CD4-positive, alpha-beta T cell treated with Interleukin-1 beta for 1 hour (primary cell): ENCODE measurements at regions not wholly inside any gene's neighbourhood (a gene's known extent, or its start where the extent isn't known, plus 50 kb on each side); places are given as distances from the start of the nearest gene placed in this dataset.

Experiments used
- DNase-seq, 2 donors: peaks; one replicate each; pipeline ENCODE4 v3.0.0-alpha.2; 2020 to 2022

DNA sequence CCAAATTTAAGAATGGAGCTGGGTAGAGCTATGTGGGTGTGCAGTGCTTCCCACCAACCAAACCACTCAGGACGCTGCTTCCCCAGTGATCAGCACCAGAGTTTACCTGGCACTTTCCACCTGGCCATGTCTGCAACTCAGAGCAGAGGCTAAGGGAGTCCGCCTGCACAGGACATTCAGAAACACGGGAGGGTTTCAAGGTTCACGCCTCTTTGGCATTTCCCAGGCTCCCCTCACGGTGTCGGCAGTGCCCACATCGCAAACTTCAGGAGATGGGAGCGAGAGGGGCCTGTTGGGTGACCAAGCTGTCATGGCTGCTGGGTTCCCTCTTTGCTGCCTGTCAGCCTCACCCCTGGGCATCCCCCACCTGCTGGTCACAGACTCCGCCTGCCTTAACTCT is 161.5 kb downstream of the NXNL2 start:
- DNase-seq = no peak

DNA sequence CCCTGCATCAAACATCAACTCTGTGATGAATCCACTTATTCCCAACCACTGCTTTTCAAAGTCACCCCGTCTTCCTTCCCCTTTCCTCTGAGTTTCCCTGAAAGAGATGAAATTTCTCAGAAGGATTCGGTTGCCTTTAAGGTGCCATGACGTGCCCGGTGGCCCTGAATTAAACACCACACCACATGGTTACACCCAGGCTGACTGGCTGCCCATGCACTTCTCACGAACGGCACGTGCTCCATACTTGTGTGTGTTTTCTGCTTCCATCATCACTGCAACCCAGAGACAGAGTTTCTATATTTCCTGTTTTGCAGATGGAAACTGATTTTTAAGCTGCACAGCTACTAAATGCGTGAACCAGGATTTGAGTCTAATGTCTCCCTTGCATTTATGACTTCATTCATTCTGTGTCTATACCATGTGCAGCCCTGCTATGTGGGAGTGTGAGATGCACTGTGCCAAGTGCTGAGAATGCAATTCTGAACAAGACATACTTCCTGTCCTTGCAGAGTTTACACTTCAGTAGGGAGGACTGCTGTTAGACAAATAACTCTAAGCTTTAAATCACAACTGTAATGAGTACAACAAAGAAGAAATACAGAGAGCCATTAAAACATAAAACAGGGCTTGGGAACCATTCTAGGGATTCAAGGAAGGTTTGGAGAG is 162.9 kb downstream of the NXNL2 start:
- DNase-seq = no peak

DNA sequence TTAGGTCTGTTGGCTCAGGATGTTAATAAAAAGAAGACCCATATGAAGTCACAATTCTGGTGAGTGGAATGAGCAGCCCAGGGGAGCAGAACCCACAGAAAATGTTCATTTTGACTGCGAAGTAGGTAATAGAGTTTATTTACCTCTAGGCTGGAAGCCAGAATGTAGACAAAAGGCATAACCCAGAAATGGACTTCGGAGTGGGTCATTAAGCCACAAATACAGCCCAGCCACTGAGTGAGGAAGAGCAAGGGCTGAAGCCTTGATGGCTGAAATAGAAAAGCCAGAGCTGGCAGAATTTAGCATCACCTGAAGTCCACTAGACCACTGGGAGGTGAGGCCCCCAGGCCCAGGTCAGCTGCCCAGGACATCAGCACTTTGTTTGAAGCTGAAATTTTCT is 168.0 kb downstream of the NXNL2 start:
- no peak for DNase-seq

DNA sequence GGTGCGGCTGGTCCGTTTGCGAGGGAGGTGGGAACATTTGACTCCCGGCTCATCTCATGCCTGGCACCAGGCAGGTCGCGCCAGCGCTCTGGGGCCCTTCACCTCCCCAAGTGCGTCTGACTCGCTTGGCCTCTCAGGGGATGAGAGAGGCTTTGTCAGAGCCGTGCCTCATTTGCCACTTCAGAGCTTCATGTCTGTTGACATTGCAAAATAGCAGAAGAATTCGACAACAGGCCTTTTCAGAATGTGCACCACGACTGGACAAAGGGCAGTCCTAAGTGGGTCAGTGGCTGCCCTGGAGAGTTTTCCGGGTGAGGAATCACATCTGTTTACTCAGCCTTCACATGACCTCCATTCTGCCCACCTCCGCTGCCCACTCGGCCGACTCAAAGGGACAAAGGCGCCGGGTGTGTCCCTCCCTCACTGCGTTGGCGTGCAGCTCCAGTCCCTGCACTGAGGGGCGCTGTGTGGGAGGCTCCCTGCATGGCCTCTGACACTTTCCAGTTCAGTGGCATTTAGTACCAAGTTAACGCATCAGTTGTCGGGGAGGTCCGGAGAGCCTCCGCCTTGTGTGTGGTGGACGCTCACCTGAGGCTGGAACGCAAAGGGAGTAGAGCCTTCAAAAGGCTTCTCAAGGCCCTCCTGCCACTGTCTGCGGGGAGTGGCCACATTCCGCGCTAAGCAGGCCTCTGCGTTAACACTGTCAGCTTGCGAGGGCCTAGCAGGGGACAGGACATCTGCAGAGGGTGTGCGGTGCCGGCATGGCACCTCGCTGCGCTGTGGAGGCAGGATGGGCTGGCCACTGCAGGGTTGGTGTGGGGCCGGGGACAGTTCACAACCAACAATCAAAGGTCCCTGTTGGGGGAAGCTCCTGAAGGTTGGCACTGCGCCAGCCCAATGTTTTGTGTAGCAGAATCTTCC is 171.5 kb downstream of the NXNL2 start:
- DNase-seq = no peak

DNA sequence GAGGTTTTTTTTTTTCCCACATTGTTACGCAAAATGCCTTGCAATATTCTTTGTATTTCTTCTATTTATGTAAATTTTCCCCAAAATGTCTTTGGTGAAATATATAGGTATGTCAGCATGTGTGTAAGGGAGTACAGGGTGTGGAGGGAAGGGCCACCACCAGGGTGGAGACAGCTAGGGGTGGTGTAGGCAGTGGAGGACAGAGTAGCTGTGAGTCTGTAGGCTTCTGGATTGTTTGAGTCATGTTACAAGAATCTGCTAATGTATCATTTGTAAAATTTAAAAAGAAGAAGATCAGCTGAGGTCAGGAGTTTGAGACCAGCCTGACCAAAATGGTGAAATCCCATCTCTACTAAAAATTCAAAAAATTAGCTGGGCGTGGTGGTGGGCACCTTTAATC is 175.5 kb downstream of the NXNL2 start:
- DNase-seq = no peak

DNA sequence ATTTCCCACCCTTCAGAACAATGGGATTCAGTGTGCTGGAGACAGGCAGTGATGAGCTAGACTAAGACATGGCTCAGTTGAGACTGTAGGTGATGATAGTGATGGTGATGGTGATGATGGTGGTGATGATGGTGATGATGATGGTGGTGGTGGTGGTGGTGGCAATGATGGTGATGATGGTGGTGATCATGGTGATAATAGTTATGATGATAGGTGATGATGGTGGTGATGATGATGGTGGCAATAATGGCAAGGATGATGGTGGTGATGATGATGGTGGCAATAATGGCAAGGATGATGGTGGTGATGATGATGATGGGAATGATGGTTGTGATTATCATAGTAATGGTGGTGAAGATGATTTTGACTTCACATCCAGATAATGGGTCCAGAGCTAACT is 176.7 kb downstream of the NXNL2 start:
- no peak for DNase-seq

DNA sequence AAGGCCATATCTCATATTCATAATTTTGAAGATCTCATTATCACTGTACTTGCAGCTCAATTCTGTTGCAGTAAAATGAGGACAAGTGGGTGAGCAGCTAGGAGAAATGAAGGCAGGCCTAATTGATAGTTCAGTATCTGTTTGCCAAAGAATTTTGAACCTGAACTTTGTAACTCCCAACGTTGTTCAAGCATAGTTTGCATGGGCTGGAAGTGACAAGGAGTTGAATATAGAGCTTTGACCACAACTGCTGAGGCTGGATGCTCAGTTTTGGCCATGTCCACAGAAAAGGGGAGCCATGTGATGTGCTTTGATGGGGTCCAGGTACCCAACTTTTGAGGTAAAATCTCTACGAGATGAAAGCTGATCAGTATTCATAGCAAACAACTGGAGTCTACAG is 177.5 kb downstream of the NXNL2 start:
- no peak for DNase-seq

DNA sequence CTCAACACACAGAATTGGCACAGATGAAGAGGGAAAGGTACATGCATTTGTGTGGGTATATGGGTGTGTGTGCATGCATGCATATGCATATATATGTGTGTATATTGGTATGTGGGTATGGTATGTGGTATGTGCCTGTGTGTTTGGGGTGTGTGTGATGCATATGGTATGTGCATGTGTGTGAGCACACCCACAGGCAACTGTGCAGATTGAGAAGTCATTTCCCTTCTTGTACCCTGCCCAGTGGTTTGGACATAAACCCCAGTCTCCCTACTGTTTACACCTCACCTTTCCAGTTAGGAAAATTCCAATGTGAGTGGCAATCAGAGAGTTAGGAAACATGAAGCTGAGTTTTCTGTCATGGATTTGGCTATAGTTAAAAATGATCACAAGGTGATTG is 178.0 kb downstream of the NXNL2 start:
- no peak for DNase-seq

DNA sequence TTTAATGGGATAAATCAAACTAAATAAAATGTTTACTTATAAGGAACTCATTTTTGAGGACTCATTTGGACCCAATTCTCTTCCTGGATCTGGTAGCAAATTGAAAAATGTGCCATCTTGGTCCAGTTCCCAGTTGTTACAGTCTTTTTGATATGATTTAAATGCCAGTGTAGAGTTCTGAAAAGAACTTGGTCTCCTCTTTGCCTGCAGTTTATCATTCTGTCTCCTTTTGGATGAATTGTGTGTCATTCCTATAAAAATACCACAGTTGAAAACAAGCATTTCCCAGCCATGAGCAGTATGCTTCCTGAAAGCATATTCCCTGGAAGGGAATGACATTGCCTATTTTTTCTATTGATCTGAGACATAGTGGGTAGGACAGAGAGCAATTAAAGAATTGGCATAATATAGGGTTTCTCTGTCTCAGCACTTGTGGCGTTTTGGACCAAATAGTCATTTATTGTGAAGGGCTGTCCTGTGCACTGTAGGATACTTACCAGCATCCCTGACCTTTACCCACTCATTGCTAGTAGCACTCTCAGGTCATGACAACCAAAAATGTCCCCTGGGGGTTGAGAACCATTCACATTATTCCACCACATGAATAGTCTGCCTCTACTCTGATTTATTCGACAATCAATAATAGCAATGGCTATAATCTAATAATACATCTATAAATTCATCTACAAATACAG is 181.8 kb downstream of the NXNL2 start:
- DNase-seq = no peak

DNA sequence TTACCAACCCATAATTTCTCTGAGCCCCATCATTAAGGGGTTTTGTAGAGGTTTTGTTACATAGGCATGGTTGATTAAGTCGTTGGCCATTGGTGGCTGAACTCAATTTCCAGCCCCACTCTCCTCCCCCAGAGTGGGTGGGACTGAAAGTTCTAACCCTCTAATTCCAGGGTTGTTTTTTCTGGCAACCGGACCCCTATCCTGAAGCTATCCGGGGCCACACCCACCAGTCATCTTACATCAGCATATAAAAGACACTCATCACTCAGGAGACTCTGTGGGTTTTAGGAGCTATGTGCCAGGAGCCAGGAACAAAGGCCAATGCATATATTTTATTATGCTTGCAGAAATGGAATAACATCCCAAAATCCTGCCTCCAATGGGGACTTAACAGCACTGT is 186.0 kb downstream of the NXNL2 start:
- no peak for DNase-seq

DNA sequence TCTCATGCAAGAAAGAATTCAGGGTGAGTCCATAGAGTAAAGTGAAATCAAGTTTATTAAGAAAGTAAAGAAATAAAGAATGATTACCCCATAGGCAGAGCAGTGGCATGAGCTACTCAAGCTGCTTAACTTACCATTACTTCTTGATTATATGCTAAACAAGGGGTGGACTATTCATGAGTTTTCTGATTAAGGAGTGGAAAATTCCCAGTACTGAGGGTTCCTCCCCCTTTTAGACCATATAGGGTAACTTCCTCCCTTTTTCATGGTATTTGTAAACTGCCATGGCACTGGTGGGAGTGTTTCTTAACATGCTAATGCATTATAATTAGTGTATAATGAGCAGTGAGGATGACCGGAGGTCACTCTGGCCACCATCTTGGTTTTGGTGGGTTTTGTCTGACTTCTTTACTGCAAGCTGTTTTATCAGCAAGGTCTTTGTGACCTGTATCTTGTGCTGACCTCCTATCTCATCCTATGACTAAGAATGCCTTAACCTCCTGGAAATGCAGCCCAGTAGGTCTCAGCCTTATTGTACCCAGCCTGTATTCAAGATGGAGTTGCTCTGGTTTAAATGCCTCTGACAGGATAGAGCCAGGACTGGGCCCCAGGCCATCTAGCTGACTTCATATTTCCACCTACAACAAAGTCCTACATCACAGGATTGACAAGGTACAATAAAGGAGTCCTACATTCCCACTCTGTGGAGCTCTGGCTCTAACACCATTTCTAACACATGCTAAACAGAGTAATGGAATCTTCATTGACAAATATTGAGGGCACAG is 186.7 kb downstream of the NXNL2 start:
- no peak for DNase-seq

DNA sequence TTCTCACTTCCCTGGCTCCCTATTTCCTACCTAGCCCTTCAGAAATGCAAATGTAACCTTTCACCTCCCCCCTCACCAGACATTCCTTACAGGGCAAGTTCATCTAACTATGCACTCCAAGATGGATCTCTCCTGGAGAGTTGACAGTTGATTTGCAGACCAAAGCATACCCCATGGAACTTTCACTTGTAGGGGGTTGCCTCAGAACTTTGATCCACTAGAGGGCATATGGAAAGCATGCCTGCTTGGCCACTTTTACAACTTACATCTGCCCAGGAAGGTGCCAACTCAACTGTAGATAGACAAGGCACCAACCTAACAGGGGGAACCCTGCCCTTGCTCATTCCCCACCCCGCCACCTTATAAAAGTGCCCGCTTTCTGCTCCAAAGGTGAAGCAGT is 187.8 kb downstream of the NXNL2 start:
- no peak for DNase-seq

DNA sequence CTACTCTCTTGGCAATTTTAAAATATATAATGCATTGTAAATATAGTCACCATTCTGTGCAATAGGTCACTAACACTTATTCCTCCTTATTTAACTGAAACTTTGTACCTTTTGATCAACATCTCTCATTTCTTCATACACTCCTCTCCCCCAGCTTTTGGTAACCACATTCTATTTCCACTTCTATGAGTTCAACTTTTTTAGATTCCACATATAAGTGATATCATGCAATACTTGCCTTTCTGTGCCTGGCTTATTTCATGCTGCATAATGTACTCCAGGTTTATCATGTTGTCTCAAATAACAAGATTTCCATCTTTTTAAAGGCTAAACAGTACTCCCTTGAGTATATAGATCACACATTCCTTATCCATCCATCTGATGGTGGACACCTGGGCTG is 188.8 kb downstream of the NXNL2 start:
- no peak for DNase-seq

DNA sequence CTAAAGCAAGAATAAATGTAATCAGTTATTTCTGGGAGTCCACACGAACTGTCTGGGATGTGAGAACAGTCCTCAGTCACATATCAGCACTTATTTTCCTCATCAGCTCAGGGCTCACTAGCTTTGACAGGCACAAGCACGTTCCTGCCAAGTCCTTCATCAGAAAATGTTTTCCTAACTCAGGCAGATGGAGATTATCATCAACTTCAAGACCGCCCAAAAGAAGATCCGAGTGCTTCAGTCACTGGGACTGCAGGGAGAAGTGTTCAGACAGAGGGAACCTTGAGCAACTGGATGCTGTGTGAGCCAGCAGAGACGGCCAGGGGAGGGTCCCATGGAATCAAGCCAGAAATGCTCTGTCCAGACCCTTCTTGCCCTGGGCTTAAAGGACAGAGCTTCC is 189.4 kb downstream of the NXNL2 start:
- no peak for DNase-seq

DNA sequence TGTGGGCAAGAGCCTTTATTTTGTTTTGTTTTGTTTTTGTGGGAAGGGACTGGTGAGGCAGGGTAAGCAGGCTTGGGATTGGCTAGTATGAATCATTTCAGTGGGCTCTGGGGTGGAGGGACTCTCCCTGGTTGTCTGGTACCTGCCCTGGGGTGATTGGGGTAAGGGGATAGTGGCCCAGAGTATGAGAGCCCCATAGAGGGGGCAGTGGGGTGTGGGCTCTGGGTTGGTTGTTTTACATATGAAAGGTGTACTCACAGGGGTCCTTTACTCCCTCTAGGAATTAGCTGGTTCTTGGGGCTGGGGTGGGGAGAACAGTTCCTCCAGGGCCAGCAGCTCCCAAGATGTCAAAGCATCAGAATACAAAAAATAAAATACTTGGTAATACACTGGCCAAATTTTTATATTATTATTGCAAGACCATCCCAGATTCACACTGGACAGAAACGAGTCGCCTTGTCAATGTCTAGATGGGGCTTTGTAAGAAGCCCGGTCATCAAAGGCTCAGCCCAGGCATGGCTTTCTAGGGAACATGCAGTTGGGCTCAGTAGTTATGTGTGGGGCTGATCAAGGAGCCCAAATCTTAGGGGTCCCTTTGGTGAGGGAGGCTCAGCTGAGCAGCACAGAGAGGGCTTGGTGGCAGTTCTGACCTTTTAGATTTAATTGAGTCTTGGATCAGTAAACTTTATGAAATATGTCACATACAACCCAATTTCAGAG is 190.5 kb downstream of the NXNL2 start:
- no peak for DNase-seq

DNA sequence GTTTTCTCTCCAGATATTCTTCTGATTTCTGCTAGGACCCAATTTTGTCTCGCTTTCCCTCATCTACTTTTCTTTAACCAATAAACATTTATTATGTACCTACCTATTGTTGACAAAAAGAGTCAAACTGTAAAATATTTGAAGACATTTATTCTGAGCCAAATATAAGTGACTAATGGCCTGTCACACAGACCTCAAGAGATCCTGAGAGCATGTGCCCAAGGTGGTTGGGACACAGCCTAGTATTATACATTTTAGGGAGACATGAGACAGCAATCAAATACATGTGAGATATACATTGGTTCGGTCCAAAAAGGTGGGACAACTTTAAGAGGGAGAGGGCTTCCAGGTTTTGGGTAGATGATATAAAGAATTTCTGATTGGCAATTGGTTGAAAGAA is 191.8 kb downstream of the NXNL2 start:
- no peak for DNase-seq

DNA sequence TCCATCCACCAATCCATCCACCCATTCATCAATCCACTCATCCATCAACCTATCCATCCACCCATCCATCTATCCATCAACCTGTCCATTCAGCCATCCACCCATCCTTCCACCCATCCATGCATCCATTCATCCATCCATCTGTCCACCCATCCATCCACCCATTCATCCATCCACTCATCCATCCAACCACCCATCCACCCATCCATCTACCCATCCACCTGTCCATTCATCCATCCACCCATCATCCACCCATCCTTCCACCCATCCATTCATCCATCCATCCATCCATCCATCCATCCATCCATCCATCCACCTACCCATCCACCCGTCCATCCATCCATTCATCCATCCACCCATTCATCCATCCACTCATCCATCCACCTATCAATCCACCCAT is 195.8 kb downstream of the NXNL2 start:
- DNase-seq = no peak

DNA sequence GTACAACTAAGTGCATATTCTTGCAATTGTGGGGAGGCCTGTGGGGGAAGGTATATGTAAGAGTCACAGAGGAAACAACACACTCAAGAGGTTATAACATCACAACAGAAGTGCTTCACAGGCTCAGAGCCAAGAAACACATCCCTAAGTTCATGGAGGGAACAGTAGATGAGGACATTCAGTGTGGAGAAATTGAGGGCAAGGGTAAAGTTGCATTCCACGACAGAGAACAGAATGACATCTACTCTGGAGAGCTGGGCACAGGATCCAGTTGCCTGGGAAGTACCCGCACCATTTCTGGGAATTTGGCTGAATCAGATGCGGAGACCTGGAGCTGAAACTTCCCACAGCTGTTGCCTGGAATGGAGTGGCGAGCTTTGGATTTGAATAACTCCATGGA is 197.2 kb downstream of the NXNL2 start:
- DNase-seq = no peak

DNA sequence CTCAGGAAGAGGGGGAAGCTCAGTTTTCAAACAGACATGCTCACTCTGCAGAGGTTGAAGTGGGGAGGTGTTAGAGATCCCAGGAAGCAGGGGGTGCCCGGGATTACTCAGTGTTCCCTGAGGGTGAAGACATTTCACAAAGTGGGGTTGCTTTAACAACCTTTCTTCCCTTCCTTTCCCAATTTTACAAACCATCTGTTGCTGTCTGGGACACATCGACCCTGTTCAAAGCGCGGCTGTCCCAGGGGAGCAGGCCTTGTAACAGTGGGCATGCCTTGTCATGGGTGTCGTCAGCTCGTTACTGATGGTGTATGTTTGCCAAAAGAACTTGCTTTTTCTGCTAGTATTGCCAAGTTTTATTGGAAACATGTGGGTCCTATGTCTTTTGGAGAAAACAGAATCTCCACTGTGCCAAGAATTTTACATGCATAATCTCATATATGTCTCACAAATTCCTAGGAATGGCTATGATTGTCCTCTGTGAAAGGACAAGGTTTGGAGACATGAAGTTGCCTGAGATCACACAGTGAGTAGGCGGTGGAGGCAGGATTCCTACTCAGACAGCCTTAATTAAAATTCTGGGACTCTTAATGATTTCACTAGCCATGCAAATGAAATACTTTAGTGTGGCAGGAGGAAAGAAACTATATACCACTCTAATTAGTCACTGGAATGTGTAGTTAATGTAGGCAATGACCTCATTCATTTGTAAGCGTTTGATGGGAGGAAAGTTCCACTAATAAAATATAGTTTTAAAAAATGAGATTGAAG is 198.9 kb downstream of the NXNL2 start:
- DNase-seq = no peak

DNA sequence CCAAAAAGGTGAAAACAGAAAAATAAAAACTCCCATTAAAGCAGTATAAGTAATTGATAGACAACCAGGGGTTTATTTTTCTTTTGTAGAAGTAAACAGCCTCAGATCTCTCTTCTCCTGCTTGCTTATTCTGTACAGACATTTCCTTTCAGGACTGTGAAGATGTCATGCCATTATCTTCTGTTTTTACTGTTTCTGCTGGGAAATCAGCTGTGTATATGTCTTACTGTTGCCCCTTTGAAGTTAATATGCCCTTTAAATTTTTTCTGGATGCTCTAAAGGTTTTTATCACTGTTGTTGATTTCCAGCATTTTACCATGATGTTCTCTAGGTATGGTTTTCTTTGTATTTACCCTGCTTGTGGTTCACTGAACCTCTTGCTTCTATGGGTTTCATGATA is 199.5 kb downstream of the NXNL2 start:
- no peak for DNase-seq

DNA sequence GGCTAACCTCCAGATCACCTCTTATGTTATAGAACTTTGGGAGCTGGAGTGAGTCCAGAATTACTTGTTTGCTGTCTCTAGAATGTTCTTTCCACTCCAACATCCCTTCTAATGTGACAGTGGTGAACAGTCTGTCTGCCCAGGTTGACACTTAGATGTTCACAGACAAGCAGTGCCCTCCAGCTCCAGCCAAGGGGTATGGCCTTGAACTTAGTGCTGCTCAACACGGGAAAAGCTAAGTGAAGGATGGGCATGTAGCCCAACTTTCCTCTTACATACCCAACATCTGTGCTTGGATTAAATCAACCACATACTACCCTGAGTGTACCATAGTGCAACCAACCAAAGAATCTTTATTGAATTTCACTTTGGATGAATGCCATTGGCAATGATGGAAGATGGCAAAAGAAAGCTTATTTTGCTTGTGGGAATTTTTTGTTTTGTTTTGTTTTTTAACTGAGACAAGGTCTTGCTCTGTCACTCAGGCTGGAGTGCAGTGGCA is 201.2 kb downstream of the NXNL2 start:
- no peak for DNase-seq
